ENCODE measurements at regions not wholly inside any gene's neighbourhood (a gene's known extent, or its start where the extent isn't known, plus 50 kb on each side); places are given as distances from the start of the nearest gene placed in this dataset.

GRCh38 chr6:156707818-156708217 is 69.4 kb upstream of the ARID1B start:
- Mint-ChIP-seq H3K9me3 (ENCODE audit: unreplicated experiment) (no peaks in the 10 kb centered on the region), H3K27me3 (ENCODE audit: unreplicated experiment) (peaks cover 1% of the 10 kb centered on the region), H3K4me1 (ENCODE audit: unreplicated experiment) (peaks cover 15% of the 10 kb centered on the region), H3K36me3 (ENCODE audit: low read depth, unreplicated experiment) (no peaks in the 10 kb centered on the region), H3K27ac (ENCODE audit: unreplicated experiment) (no peak overlapping the region), H3K4me3 (ENCODE audit: unreplicated experiment) (no peak overlapping the region)
- TF ChIP-seq, protein P1, sequence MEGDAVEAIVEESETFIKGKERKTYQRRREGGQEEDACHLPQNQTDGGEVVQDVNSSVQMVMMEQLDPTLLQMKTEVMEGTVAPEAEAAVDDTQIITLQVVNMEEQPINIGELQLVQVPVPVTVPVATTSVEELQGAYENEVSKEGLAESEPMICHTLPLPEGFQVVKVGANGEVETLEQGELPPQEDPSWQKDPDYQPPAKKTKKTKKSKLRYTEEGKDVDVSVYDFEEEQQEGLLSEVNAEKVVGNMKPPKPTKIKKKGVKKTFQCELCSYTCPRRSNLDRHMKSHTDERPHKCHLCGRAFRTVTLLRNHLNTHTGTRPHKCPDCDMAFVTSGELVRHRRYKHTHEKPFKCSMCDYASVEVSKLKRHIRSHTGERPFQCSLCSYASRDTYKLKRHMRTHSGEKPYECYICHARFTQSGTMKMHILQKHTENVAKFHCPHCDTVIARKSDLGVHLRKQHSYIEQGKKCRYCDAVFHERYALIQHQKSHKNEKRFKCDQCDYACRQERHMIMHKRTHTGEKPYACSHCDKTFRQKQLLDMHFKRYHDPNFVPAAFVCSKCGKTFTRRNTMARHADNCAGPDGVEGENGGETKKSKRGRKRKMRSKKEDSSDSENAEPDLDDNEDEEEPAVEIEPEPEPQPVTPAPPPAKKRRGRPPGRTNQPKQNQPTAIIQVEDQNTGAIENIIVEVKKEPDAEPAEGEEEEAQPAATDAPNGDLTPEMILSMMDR (IDR thresholded peaks at IDR 0.05; ENCODE audit: unreplicated experiment): no peak
- no peak for DNase-seq (ENCODE audit: low spot score)

GRCh38 chr6:156703719-156704118 is 73.5 kb upstream of the ARID1B start:
- no peaks in the 10 kb centered on the region for H3K9me3 Mint-ChIP-seq (ENCODE audit: unreplicated experiment)
- TF ChIP-seq, protein P1 (IDR thresholded peaks at IDR 0.05; ENCODE audit: unreplicated experiment): no peak
- DNase-seq (ENCODE audit: low spot score): no peak
- H3K27me3 Mint-ChIP-seq (ENCODE audit: unreplicated experiment): peaks cover 1% of the 10 kb centered on the region
- H3K27ac Mint-ChIP-seq (ENCODE audit: unreplicated experiment): no peak overlapping the region
- H3K4me1 Mint-ChIP-seq (ENCODE audit: unreplicated experiment): peaks cover 10% of the 10 kb centered on the region
- H3K36me3 Mint-ChIP-seq (ENCODE audit: low read depth, unreplicated experiment): no peaks in the 10 kb centered on the region
- H3K4me3 Mint-ChIP-seq (ENCODE audit: unreplicated experiment): no peak overlapping the region

- TF ChIP-seq, protein P1 (IDR thresholded peaks at IDR 0.05; ENCODE audit: unreplicated experiment): no peak
- Mint-ChIP-seq H3K36me3 (ENCODE audit: low read depth, unreplicated experiment) (no peaks in the 10 kb centered on the region), H3K27me3 (ENCODE audit: unreplicated experiment) (peaks cover under 1% of the 10 kb centered on the region), H3K27ac (ENCODE audit: unreplicated experiment) (no peak overlapping the region), H3K9me3 (ENCODE audit: unreplicated experiment) (no peaks in the 10 kb centered on the region), H3K4me3 (ENCODE audit: unreplicated experiment) (no peak overlapping the region), H3K4me1 (ENCODE audit: unreplicated experiment) (peaks cover 13% of the 10 kb centered on the region)
- DNase-seq (ENCODE audit: low spot score): no peak
These were observed 75.2 kb upstream of the ARID1B start for GRCh38 chr6:156701966-156702365.

- H3K27ac Mint-ChIP-seq (ENCODE audit: unreplicated experiment): no peak overlapping the region
These were observed 76.6 kb upstream of the ARID1B start for GRCh38 chr6:156700440-156701057.

GRCh38 chr6:156699935-156700334 is 77.2 kb upstream of the ARID1B start:
- Mint-ChIP-seq H3K27ac (ENCODE audit: unreplicated experiment) (no peak overlapping the region), H3K36me3 (ENCODE audit: low read depth, unreplicated experiment) (no peaks in the 10 kb centered on the region), H3K9me3 (ENCODE audit: unreplicated experiment) (no peaks in the 10 kb centered on the region), H3K4me1 (ENCODE audit: unreplicated experiment) (peaks cover 13% of the 10 kb centered on the region), H3K27me3 (ENCODE audit: unreplicated experiment) (peaks cover 3% of the 10 kb centered on the region), H3K4me3 (ENCODE audit: unreplicated experiment) (no peak overlapping the region)
- TF ChIP-seq, protein P1 (IDR thresholded peaks at IDR 0.05; ENCODE audit: unreplicated experiment): no peak
- DNase-seq (ENCODE audit: low spot score): no peak

More at GRCh38 chr6:156700440-156701057, 76.6 kb upstream of the ARID1B start:
- Mint-ChIP-seq H3K4me3 (ENCODE audit: unreplicated experiment) (no peak overlapping the region), H3K36me3 (ENCODE audit: low read depth, unreplicated experiment) (no peaks in the 10 kb centered on the region), H3K9me3 (ENCODE audit: unreplicated experiment) (no peaks in the 10 kb centered on the region), H3K27me3 (ENCODE audit: unreplicated experiment) (peaks cover 3% of the 10 kb centered on the region), H3K4me1 (ENCODE audit: unreplicated experiment) (peaks cover 13% of the 10 kb centered on the region)
- DNase-seq (ENCODE audit: low spot score): no peak
- TF ChIP-seq, protein P1 (IDR thresholded peaks at IDR 0.05; ENCODE audit: unreplicated experiment): no peak

Measured in endothelial cell (in vitro differentiated cells).